T-helper 2 cell treated with Interferon-gamma antibody and Interleukin-4, amounts not matched to agents 100 ng/mL and 5 ng/mL, for 36 hours (primary cell): ENCODE measurements at regions not wholly inside any gene's neighbourhood (a gene's known extent, or its start where the extent isn't known, plus 50 kb on each side); places are given as distances from the start of the nearest gene placed in this dataset.

Source experiments
- intact Hi-C: fragments of 100-400 bp; cut with micrococcal nuclease; formaldehyde crosslinking; loops from one replicate; pipeline ENCODE4 v1.15.1; 2023

DNA sequence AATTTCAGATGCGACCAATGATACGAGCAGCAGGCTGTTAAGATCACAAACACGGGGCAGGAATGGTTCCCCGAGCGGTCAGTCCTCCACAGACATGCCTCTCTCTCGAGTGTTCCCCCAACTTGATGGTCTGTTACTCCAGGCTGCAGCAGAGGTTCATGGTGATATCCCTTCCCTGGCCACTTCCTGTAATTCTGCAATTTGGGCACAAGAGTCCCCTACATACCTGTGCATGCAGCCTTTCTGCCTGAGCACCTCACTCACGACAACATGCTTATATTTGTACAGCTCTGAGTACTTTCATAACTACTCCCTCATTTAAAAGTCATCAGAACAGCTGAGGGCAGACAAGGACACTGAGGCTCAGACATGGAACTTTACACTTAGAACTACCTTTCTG, 408.1 kb upstream of the NR2F2 start:
- intact Hi-C loops, result no loop called here

DNA sequence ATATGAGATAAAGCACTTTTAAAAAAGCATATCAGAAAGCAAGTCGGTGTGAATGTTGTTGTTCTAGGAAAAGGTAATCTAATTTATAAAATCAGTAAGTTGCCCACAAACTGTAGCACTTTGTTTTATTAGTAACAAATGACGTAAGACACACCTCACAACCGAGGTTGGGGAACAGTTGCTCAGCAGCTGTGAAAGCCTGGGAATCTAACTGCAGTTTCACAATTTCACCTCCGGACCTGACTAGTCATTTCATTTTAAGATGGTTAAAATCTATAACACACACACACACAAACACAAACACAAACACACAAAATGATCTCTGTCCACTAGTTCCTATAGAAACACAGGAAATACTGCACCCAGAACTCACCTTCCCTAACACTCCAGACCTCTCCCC, 406.7 kb upstream of the NR2F2 start:
- intact Hi-C loops, result no loop called here

DNA sequence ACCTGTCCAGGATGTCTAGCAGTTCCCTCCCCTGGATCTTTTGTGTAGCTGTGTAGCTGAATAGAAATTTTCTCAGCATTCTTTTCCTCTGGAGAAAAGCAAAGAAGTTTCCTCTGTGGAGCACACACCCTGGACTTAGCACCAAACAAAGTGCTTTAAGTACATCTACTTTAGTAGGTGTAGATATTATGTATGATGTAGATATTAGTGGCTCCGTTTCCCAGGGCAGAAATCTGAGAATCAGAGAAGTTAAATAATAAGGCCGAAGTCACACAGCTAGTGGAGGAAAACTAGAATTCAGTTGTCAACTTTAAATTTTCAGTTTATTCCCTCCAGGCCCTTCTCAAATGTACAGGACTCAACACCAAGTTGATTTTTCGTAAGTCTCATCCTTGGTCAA, 401.7 kb upstream of the NR2F2 start:
- intact Hi-C loops, result no loop called here

DNA sequence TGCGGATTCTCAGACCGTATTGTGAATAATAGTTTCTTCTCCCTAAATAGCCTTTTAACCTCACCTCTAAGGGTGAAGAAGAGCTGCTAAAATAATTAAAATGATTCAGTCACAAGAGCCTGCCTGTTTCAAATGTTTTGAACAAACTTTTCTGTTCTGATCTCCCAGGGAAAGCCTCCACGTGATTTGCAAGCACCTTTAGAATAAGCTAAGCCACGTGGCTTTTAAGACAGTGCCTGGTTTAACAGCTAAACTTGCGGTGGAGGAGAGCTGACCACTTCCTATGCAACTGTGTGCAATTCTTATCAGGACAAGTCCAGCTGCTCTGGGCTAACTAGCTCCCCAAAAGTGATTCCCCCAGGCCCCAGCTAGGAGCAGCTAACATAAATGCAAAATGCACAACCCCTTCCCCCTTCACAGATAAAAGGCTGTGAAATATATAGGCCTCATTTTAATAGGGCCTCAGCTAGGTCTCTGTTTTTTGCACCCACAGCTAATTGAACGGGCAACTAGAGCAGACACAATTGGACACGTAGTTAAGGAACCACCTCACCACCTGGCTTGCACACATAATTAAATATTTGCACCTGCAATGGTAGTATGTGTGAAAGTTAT, 401.2 kb upstream of the NR2F2 start:
- intact Hi-C loops, result no loop called here

DNA sequence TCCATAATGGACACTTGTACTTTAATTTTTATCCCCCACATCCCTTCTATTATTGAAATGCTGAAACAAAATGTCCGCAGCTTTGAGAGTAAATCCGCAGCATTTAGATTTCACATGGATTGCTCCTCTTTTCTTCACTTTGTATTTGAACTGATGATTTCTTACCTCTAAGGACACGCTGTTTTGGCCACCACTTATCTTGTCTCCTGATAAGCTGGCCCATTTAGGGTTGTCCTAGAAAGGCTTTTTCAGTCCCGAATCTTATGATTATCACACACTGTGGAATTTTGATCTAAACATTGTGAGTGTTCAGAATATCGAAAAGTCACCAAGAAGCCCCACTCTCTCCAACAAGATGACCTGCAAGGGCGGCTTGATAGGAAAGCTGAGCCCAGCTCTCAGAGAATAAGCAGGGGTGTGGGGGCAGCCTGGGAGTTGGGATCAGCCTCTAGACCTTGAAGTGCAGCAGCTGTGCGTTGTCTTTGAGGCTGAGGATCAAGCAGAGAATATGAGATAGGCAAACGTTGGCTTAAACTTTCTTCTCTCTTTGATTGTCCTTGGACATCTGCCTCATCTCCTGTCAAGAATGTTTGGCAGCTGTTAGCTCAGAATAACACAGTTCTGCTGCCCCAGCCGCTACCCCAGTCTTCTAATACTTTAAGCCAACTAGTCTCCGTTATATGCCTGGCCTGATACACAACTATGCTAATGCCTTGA, 399.7 kb upstream of the NR2F2 start:
- intact Hi-C loops, result no loop called here

DNA sequence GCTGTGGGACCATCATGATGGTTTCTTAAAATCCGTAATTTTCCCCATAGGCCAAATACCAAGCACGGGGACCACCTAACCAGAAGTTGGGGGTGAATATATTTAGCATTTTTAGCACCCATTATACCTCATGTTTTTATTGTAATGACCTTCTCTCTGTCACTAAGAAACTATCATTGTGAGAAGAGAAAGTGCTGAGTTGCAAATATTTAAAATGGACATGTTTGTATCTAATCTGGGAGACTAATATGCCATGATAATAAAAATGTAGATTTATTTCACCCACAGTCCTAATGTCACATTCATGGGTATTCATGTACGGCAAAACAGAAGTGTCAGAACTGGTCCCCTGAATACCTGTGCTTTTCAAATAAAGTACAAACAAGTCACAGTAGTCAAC, 398.9 kb upstream of the NR2F2 start:
- intact Hi-C loops, result no loop called here

DNA sequence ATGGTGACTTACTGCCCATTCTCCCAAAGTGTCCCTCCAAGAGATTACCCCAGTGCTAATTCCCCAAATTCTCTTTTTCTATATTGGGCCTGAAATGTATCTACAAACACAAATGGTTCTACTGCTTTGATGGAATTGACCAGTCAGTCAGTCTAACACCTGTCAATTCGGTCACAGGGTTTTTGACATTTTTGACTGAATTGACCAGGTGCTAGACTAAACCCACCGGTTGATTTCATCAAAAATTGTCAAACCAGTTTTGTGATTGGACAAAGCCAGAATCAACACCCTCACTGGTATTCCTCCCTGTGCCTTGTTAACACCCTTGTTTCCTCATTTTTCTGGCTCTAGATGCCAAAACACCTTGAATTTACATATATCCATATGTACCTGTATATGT, 398.4 kb upstream of the NR2F2 start:
- intact Hi-C loops, result no loop called here

DNA sequence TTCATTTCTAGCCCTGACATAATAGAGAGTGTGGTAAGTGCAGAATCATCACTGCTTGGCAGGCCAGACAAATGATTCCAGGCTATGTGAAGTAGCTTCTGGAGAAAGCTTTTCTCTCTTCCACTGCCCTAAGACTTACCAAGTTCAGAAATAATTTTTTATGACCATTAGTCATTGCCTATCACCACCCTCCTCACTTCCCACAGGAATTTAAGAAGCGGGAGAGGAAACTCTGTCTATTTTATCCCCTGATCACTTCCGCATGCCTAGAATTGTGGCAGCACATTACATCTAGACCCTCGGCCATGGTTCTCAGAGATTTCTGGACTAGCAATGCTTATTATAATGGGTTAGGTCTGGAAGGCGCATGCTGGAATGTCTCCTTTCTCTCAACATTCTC, 397.8 kb upstream of the NR2F2 start:
- intact Hi-C loops, result no loop called here

DNA sequence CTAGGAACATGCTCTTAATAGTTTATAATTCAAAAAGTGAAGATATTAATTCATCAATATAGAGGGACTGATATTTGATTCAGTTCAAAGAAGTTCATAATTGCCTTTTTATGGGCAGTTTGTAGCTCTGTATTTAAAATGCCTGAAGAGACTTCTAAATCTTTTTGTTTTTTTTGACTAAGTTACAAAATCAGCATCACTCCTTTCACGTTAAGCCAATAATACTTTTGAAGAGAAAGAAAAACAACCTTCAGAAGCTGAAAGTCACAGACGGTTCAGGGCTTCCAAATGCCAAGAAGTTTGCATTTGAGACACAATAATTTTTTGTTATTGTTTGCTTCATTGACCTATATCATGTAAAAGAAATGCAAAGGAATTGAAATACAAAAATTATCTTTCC, 394.6 kb upstream of the NR2F2 start:
- intact Hi-C loops, result no loop called here

DNA sequence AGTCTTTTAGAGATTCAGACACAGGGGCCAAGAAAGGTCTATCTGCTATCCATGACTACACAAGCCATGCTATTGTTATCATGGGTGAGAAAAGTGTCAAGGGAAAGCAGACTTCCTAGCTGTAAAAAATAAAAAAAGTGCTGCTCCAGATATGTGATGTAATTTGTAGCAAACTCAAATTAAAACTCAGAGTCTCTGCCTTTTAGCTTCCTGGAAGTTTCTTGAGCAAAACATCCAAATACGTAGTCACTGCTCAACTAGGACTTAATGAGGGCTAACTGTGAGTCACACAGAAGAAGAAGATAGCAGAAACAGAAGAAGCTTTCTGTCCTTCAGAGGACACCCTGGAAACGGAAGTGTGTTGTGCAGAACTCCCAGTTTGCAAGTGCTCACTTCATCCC, 393.4 kb upstream of the NR2F2 start:
- intact Hi-C loops, result no loop called here

DNA sequence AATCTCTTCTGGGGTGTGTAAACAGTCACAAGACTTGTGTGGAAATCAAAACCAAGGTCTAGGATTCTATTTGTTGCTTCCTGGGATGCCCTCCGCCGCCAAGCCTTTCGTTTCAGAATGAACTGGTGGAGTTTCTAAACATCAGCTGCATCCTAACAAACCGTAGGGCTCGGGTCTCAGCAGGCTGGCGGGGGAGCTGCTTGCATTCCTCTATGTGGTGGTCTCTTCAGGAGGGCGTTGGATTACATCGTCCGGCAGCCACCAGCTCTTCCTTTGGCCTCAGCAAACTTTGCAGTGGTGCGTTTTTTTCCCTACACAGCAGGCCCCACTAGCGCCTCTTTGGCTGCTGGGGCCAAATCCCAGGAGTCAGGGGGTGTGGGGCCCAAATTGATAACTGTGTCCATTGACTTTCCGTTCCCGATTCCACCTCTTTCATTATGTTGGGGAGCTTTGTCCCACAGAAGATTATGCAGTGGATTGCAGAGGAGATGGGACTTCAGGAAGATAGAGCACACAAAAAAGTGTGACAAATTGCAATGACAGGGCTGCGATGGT, 390.0 kb upstream of the NR2F2 start:
- intact Hi-C loops, result no loop called here

DNA sequence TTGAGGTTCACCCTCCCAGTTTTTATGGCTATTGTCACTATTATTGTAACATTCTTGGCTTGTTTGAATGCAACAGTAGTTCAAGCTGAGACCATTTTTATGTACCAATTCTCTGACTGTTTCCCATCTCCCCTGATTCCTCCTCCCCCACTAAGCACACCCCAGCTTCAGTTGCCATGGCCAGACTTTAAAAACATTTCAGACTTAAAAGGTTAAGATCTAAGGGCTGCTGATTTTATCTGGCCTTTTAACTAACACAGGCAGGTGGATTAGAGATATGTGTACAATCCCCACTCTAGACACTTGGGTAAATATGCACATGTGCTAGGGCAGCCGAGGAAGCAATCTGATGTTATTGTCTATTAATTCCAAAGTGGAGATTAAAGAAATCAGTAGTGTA, 386.3 kb upstream of the NR2F2 start:
- intact Hi-C loops, result no loop called here

DNA sequence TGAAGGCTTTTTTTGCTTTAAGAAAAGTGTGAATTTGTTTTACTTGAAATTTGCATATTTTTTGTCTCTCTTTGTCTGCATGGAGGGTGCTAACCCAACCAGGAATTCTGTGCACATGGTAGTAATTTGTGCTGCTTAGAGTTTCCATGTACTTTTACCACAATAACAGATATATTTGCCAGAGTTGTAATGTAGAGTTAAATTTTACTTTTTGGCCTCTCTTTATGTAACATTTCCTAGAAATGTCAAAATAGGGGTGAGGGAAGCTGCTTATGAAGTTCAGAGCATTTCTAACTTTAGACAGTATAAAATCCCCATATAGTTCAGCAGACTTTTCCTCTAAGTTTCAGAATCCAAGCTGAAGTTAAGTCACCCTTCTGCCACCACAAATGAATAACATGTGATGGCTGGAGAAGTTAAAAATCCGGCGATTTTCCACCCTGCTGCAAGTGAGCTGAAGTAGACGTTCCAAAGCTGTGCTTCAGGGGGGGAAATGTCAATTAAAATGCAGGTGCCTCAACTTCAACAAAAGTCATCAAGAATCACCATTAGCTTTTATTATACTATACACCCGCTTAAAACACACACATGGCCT, 385.7 kb upstream of the NR2F2 start:
- intact Hi-C loops, result no loop called here

DNA sequence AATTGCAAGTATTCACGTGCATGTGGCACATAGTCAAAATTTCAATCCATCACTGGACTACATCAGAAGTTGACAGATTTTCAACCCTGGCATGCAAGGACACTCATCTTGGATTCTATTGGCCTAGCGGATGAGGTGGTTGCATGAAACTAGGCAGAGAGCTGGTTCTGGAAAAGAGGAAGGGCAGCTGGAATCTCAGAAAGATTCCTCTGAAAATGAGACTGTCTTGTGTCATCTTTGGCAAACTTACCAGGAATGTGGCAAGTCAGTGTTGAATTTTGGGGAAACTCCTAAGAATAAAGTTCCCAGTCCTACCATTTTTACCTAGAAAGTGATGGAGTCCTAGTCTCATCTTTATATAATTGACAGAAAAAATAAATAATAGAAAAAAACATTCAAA, 384.3 kb upstream of the NR2F2 start:
- intact Hi-C loops, result no loop called here

DNA sequence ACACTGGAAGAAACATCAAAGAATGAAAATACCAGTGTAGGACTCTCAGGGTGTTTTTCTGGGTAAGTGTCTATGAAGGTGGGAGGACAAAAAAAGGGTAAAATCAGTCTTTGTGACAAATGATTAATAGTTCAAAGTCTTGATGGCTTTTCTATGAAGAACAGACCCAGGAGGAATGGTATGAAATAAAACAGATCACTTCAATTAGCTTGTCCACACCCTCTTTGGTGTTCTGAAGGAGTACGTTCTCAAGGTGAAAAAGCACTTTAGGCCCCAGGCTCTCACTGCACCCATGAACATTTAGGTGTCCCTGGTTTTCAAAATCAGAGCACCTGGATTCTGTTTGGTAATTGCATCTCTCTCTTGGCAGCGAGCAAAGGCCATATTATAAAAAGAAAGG, 383.6 kb upstream of the NR2F2 start:
- intact Hi-C loops, result no loop called here

DNA sequence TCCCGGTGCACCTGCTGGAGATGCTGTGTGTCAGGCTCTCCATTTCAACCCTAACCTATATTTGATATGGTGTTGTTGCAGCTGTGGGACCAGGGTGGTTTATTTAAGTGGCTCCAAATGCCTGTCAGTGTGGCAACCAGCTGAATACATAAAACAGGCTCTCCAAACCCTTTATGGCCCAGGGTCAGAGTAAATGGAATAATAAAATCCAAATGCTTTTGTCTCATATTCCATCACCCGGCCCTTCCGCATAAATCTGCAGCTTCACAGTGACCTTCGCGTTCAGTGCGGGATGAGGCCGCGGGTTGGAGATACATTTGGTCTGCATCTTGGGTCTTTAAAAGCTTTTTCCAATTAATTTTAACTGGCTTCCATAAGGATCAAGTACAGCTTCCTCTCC, 382.1 kb upstream of the NR2F2 start:
- intact Hi-C loops, result no loop called here

DNA sequence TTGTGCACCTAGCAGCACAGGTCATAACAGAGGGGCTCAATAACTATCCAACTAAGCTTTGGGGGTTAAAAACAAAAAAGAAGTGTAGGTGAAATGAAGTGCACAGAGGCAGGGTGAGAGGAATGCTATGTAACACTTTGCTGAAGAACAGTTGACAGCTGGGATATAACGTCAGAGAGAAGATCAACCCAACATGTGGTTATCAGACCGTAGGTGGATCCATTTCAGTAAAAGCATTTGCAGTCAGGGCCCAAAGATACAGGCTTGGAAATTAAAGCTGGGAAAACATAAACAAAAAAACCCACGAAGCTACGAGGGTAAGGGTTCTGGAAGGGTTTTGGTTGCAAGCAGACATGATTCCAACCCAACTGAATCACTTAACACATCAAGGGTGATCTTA, 377.5 kb upstream of the NR2F2 start:
- intact Hi-C loops, result no loop called here

DNA sequence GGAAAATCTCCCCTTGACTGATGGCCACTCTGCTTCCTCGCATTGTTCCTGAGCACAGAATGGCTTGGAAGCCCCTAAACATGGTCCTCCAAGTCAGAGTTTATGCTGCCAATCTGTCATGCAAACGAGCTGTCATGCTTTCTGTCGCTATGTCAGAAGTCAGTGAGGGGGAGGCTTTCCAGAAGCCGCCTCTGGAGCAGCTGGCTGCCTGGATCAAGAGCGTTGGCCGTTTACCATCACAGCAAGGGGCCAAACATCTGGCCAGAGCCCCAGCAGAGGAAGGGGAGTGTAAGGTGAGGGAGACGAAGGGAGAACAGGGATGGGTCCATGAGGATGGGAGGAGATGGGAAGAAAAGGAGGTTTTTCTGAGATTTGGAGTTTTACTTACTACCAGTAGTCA, 372.6 kb upstream of the NR2F2 start:
- intact Hi-C loops, result no loop called here

DNA sequence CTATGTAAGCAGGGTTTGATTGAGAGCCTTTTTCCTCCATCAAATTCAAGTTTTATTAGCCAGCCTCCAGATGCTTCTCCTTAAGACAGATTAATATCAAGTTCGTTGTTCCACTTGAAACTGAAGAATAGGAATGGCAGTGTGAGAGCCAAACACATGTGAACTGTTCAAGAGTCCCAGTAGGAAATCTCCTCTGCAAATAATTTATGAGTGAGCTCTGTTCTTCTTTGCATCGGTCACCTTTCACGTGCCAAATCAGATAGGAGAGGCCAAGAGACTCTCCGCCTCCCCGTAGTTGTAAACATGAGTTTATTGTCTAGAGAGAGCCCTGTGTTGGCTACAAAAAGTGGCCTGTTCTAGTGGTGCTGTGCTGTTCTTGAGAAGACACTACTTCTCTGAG, 372.1 kb upstream of the NR2F2 start:
- intact Hi-C loops, result no loop called here

DNA sequence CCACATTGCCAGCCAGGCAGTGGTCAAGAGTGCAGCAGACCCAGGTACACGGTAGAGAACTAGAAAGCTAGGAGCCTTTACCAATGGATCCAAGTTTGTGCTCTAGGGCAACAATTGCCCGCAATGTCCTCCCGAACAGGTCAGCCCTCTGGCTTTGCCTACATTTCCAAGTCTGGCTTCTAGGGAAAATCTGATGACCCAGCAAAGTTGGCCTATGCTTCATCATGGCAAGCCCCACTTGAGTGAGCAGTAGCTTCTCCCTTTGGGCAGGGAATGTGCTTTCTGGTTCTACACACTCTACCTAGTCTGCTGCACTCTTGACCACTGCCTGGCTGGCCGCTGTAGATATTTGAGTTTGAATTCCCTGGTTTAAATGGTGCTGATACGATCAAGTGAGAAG, 361.6 kb upstream of the NR2F2 start:
- intact Hi-C loops, result no loop called here

DNA sequence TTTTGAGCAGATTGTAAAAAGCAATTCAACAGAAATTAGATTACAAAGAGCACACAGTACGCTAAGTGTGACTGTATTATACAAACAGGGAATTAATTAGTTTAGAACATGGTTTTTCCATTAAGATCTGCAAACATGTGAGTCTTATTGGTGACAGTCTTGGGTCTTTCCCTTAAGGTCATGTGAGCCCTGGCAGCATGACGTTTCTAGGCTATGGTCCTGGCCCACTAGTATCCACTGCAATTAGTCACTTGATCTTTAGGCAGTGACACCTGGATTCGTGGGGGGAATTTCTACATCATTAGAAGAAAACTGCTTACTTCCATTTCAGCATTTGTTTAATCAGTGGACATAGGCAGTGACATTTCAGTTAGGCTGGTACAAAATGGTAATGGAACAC, 360.2 kb upstream of the NR2F2 start:
- intact Hi-C loops, result no loop called here

DNA sequence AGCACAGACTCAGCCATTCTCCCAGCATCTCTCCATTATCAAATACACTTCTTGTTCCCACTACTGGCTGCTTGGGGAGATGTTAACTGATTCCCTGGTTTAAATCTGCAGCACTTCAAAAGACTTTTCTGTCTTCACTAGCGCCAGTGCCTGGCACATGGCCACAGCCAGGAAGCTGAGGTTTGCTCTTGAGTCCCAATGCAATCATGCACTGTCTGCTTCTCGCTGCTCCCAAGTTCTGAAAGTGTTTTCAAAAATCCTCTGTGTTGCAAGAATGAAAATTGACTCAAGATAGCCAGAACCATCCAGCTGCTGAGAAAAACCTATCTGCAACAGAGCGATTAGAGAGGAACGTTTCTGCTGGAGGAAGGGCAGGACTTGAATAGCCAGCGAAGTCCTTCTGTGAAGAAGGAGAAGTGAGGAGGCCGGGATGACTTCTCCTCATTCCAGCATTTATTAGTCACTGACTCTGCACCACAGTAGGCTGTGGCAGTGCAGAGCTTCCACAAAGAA, 358.4 kb upstream of the NR2F2 start:
- intact Hi-C loops, result no loop called here

DNA sequence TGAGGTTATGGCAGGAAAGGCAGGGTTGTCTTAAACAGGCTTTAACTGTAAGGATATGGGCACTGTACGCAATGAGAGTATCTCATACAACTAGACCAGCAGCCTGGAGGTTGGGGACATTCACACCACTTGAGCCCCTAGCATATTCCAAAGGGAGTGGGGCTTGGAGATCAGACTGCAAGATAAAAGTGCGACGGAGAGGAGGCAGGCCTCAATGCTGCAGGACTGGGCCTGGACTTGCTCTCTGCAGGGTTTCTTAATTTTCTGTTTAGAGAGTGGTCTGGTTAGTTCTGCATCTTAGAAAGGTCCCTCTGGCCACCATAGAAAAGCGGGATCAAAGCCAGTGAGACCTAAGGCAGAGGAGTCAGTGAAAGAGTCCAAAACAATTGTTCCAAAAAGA, 357.7 kb upstream of the NR2F2 start:
- intact Hi-C loops, result no loop called here
